Peyer's patch (tissue), 4 donors: ENCODE measurements at regions not wholly inside any gene's neighbourhood (a gene's known extent, or its start where the extent isn't known, plus 50 kb on each side); places are given as distances from the start of the nearest gene placed in this dataset.
A peak's percentile ranks its signal among the peaks of the same experiment; 100 is the strongest.
"Not testable (repeated sequence)": the region's sequence is repeated elsewhere in the genome, so short reads cannot be mapped to it uniquely, and the experiment has no call there.

ENCODE experiments used
- DNase-seq, 3 donors: peaks; one replicate each; pipeline ENCODE4 v3.0.0-alpha.2; 2017 to 2019
- H3K27ac ChIP-seq, 4 donors: fragments of 200-600 bp; sonication (generic); one replicate each; pipeline ENCODE4 v1.5.1; 2016 to 2019
- H3K27me3 ChIP-seq, 2 donors: fragments of 200-600 bp; sonication (generic); one replicate each; pipeline ENCODE4 v1.5.1; 2019
- H3K36me3 ChIP-seq, 3 donors: fragments of 200-600 bp; sonication (generic); one replicate each; pipeline ENCODE4 v1.5.1; 2016 to 2019
- H3K4me1 ChIP-seq, 4 donors: fragments of 200-600 bp; sonication (generic); one replicate each; pipeline ENCODE4 v1.5.1; 2016 to 2019
- H3K4me3 ChIP-seq, 4 donors: fragments of 200-600 bp; sonication (generic); 1 replicate in 3 of 4; 2 replicates in 1 of 4; pipeline ENCODE4 v1.5.1; 2016 to 2019; ENCODE audit warnings: mild to moderate bottlenecking in 1 of 4
- H3K9me3 ChIP-seq, 4 donors: fragments of 200-600 bp; sonication (generic); one replicate each; pipeline ENCODE4 v1.5.1; 2016 to 2019; ENCODE audit warnings: mild to moderate bottlenecking in 1 of 4
- POLR2A ChIP-seq, 2 donors: fragments of 450-650 bp; IDR thresholded peaks; one replicate each; pipeline ENCODE4 v1.5.1; 2017; ENCODE audit warnings: antibody characterized with exemption in 2 of 2, mild to moderate bottlenecking in 2 of 2, moderate library complexity in 2 of 2
- TF ChIP-seq, protein P1 (sequence below), 6 experiments: fragments of 450-650 bp in 4 of 6; fragments of 200-600 bp in 2 of 6; sonication (generic) in 1 of 6; IDR thresholded peaks; one replicate each; pipeline ENCODE4 v1.5.1; 2017 to 2019; ENCODE audit warnings: antibody characterized with exemption in 6 of 6, mild to moderate bottlenecking in 3 of 6, moderate library complexity in 1 of 6

DNA sequence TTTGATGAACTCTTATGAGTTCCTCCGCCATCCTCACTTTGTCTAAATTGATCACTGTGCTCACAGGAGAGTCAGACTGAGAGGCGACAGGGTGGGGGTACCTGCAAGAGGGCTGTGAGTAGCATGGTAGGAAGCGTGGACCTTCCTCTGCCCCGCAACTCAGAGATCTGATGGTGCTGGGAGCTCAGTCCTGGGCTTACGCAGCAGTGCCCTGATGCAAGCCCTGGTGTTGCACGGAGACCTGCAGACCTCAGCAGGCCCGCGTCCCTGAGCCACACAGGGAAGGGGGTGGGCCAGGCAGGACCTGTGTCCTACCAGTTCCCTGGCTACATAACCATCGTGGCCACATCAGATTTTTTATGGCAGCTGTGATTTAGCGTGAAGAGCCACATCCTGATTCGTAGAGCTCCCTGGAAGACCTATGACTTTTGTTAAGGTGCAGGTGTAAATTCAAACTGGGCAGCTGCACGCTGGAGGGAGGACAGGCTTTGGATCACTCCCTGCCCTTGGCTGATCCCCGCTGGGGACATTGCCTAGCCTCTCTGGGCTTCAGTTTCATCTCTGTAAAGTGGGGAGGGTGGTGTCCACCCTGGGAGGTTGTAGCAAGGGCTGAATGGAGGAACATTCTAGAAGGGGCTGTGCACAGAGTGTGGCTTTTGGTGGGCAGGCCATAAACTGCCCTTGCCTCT is 176.1 kb downstream of the KLF13 start:
- H3K9me3 ChIP-seq, result no peaks in the 10 kb centered on the region
- TF ChIP-seq, protein P1, sequence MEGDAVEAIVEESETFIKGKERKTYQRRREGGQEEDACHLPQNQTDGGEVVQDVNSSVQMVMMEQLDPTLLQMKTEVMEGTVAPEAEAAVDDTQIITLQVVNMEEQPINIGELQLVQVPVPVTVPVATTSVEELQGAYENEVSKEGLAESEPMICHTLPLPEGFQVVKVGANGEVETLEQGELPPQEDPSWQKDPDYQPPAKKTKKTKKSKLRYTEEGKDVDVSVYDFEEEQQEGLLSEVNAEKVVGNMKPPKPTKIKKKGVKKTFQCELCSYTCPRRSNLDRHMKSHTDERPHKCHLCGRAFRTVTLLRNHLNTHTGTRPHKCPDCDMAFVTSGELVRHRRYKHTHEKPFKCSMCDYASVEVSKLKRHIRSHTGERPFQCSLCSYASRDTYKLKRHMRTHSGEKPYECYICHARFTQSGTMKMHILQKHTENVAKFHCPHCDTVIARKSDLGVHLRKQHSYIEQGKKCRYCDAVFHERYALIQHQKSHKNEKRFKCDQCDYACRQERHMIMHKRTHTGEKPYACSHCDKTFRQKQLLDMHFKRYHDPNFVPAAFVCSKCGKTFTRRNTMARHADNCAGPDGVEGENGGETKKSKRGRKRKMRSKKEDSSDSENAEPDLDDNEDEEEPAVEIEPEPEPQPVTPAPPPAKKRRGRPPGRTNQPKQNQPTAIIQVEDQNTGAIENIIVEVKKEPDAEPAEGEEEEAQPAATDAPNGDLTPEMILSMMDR (IDR thresholded peaks at IDR 0.05), result no peak
- no peak for TF ChIP-seq POLR2A (IDR thresholded peaks at IDR 0.05)
- H3K4me1 ChIP-seq, result peaks cover 0 to 5% (median 0%) of the 10 kb centered on the region in 4 donors
- no peak for DNase-seq
- no peaks in the 10 kb centered on the region for H3K27me3 ChIP-seq
- no peak overlapping the region for H3K4me3 ChIP-seq
- no peaks in the 10 kb centered on the region for H3K36me3 ChIP-seq
- H3K27ac ChIP-seq, result no peak overlapping the region

DNA sequence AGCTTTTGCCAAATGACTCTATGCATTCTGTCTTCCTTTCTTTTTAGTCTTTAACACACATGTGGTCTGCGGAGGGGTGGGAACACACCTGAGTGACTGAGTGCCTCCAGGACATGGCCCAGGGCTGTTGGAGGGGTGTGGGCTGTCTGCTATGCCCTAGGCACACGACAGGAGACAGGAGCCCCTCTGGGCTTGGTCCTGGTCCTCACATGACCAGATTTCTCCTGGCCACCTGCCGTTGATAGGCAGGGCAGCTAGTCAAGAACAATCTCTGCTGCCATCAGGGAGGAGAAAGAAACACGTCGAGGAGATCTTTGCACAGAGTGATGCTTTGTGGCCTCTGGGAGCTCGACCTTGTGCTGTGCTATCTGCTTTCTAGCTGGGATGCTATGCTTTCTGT is 176.6 kb downstream of the KLF13 start:
- no peaks in the 10 kb centered on the region for H3K4me1 ChIP-seq
- no peaks in the 10 kb centered on the region for H3K27me3 ChIP-seq
- no peaks in the 10 kb centered on the region for H3K36me3 ChIP-seq
- no peak overlapping the region for H3K4me3 ChIP-seq
- DNase-seq, result no peak
- TF ChIP-seq, protein P1 (IDR thresholded peaks at IDR 0.05), result no peak
- no peak for TF ChIP-seq POLR2A (IDR thresholded peaks at IDR 0.05)
- no peaks in the 10 kb centered on the region for H3K9me3 ChIP-seq
- no peak overlapping the region for H3K27ac ChIP-seq

DNA sequence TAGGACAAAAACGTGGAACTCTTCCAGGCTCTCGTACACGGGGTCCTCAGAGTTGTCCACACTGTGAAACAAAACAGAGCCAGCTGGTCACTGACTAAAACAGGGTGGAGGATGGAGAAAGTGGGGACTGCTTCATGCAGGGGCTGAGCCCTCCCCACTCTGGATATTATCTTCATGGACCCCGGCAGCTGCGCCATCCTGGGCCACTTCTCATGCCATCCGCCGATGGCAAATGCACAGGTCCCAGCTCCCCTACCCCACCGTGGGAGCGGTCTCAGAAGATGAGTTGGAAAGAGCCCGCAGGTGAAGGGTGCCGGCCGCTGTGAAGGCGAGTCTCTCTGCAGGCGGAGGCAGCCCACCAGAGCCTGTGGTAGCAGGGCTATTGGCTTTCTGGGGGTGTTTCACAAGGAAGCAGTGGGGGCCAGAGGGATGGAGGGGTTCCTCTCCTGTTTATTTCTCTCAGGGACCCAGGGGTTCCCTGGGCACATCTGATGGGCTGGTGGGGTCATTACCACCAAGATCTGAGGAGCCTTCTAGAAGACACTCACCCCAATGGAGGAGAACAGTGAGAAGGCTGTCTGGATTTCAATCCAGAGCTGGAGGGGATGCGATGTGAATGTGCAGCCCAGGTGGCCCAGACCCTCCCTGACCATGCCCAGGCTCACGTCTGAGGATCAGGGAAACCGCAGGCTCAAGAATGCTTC is 177.3 kb downstream of the KLF13 start:
- no peaks in the 10 kb centered on the region for H3K27me3 ChIP-seq
- peak in 1 of 3 donors; percentile 37 for DNase-seq
- no peaks in the 10 kb centered on the region for H3K9me3 ChIP-seq
- no peaks in the 10 kb centered on the region for H3K36me3 ChIP-seq
- no peak overlapping the region for H3K4me3 ChIP-seq
- no peak for TF ChIP-seq POLR2A (IDR thresholded peaks at IDR 0.05)
- TF ChIP-seq, protein P1 (IDR thresholded peaks at IDR 0.05), result no peak
- H3K4me1 ChIP-seq, result no peaks in the 10 kb centered on the region
- H3K27ac ChIP-seq, result no peak overlapping the region

DNA sequence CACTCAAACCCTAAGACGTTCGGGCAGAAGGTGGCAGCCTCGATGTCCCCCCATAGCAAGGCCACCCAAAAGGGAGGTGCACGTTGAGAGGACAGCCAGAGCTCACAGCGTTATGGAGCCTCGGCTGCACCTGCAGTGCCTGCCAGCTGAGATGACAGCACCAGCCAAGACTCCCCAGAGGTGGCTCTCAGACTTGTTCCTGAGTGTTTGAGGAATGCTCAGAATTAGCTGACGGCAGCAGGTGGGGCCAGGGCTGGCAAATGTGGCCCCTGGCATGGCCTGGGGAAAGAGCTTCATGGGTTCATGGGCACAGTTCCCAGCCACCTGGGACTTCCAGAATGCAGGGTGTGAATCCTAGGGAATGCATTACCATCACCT is 177.8 kb downstream of the KLF13 start:
- Histone ChIP-seq H3K36me3 (no peaks in the 10 kb centered on the region), H3K27ac (no peak overlapping the region), H3K4me3 (no peak overlapping the region), H3K4me1 (no peaks in the 10 kb centered on the region), H3K9me3 (no peaks in the 10 kb centered on the region), H3K27me3 (no peaks in the 10 kb centered on the region)
- peak in 1 of 3 donors; percentile 32 for DNase-seq
- TF ChIP-seq POLR2A (IDR thresholded peaks at IDR 0.05), result no peak
- TF ChIP-seq, protein P1 (IDR thresholded peaks at IDR 0.05), result no peak

DNA sequence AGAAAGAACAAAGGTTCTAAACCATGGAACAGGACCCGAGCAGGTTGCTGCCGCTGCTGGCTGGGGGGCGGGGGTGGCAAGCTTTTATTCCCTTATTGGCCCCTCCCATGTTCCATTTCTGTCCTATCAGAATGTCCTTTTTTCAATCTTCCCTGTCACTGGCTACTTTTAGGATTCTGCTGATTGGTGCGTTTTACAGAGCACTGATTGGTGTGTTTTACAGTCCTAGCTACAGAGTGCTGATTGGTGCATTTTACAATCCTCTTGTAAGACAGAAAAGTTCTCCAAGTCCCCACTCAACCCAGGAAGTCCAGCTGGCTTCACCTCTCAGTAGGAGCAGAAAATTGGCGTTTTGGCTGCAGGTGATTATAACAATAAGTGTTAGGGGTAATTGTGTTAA is 180.9 kb downstream of the KLF13 start:
- not testable (repeated sequence) for H3K4me3 ChIP-seq, H3K27me3 ChIP-seq, H3K9me3 ChIP-seq, H3K4me1 ChIP-seq, H3K27ac ChIP-seq, DNase-seq, H3K36me3 ChIP-seq

DNA sequence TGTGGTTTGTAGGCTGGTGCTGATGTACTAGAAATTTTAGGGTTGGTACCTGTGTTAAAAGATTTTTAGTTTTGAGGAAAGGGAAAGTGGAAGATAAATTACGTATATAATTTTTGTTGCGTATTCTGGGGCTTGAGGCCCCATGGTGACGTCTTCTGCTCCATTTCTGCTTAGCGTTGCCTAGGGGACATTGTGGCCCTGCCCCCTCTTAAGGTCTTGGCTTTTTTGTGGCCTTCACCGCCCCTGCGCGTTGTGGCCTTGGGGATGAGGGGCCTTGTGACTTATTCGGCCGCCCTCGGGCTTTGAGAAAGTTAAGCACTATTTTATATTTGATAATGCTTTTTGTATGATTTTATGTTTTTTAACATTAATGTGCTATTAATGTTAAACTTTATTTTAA is 182.0 kb downstream of the KLF13 start:
- Histone ChIP-seq H3K4me1 (no peaks in the 10 kb centered on the region), H3K27ac (no peak overlapping the region), H3K27me3 (no peaks in the 10 kb centered on the region), H3K36me3 (no peaks in the 10 kb centered on the region), H3K9me3 (no peaks in the 10 kb centered on the region), H3K4me3 (no peak overlapping the region)
- TF ChIP-seq, protein P1 (IDR thresholded peaks at IDR 0.05), result no peak
- TF ChIP-seq POLR2A (IDR thresholded peaks at IDR 0.05), result no peak
- DNase-seq, result no peak
